GM19455 (cell line): ENCODE measurements at regions not wholly inside any gene's neighbourhood (a gene's known extent, or its start where the extent isn't known, plus 50 kb on each side); places are given as distances from the start of the nearest gene placed in this dataset.

ENCODE experiments used
- ATAC-seq: cut with Tn5 transposase; IDR thresholded peaks from one replicate; pipeline ENCODE4 v1.9.1; 2021; ENCODE audit not compliant: unreplicated experiment

DNA sequence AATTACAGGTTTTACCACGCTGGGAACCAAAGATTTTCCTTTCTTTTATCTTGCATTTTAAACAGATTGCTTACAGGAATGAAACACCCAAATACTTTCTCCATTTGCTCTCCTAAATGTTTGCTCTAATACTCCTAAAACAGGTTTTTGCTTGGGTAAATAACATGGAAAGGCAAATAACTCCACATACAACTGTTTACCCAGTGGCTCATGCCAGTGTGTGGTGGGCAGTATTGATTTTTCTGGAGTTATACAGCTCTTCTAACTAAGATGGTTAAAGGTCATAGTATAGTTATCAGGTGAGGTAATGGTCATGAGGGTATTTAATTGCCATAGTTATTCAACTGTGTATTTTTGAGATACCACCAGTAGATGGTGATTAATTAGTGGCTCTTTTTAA lies 61.2 kb upstream of the RAB27B start:
- ATAC-seq = no peak

GRCh38 chr18:54769526-54770464 lies 58.5 kb upstream of the RAB27B start:
- no peak for ATAC-seq

GRCh38 chr18:54772056-54772455 lies 56.2 kb upstream of the RAB27B start:
- ATAC-seq = no peak

GRCh38 chr18:54774423-54774822 lies 53.9 kb upstream of the RAB27B start:
- ATAC-seq = no peak

DNA sequence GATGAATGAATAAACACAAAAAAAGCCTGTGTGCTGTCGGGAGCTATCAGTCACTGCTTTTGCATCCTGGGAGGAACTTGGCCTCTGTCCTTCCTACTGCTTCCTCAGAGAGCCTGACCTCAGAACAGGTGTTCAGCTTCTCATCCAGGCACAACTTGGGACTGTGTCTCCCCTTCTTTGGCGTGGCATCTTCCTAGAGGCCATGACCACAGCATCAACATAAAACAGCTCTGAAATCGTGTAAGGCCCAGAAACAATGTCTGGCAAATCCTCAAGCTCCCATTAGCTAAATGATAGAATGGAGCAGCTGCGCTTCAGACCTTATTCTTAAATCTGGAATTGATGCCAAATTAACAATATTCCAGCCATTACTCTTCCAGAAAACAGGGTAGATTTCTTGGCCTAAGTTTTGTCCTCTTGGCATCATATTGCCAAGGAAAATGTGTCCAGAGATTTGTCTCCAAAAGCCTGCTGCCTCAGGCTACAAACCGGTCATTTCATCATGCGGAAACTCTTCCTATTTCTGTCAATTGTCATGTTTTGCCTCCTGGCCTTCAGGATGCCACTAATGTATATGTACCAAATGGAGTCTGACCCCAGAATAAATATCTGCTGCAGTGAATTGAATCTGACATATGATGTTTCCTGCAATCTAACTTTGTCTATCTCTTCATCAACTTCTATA lies 53.2 kb upstream of the RAB27B start:
- ATAC-seq = no peak

GRCh38 chr18:54775686-54776085 lies 52.6 kb upstream of the RAB27B start:
- ATAC-seq = no peak

- ATAC-seq = no peak
These were observed 51.8 kb upstream of the RAB27B start for GRCh38 chr18:54776282-54776977.

- ATAC-seq = no peak
These were observed 51.0 kb upstream of the RAB27B start for GRCh38 chr18:54777118-54777791.

- no peak for ATAC-seq
These were observed 50.3 kb upstream of the RAB27B start for GRCh38 chr18:54777989-54778388.
